ENCODE measurements at regions not wholly inside any gene's neighbourhood (a gene's known extent, or its start where the extent isn't known, plus 50 kb on each side); places are given as distances from the start of the nearest gene placed in this dataset.

- intact Hi-C loops (cut with DNase I, micrococcal nuclease) = no loop called here
- Histone ChIP-seq H3K27ac (ENCODE audit: low read depth in 1 of 2, low read length in 2 of 2) (no peak overlapping the region), H3K27me3 (ENCODE audit: control insufficient read depth in 1 of 2, insufficient read depth in 2 of 2, low read length in 2 of 2) (no peaks in the 10 kb centered on the region), H3K4me3 (ENCODE audit: low read length) (no peak overlapping the region), H3K4me1 (ENCODE audit: insufficient read depth, low read length) (no peaks in the 10 kb centered on the region), H3K36me3 (ENCODE audit: insufficient read depth, low read length) (no peaks in the 10 kb centered on the region), H3K9me3 (ENCODE audit: control insufficient read depth in 1 of 2, insufficient read depth in 1 of 2, low read length in 2 of 2) (no peaks in the 10 kb centered on the region)
- DNase-seq (no peak), ATAC-seq (ENCODE audit: poor library complexity) (no peak)
- H3K4me3 Mint-ChIP-seq = no peak overlapping the region
- no peak for TF ChIP-seq CTCF (IDR thresholded peaks at IDR 0.05)
- H3K27me3 Mint-ChIP-seq = no peaks in the 10 kb centered on the region
- POLR2A ChIA-PET = no interaction called here
- CTCF ChIA-PET = no interaction called here
- H3K27ac Mint-ChIP-seq = no peak overlapping the region
- no peaks in the 10 kb centered on the region for H3K4me1 Mint-ChIP-seq (ENCODE audit: low read depth)
- H3K36me3 Mint-ChIP-seq (ENCODE audit: low read depth) = no peaks in the 10 kb centered on the region
- no peaks in the 10 kb centered on the region for H3K9me3 Mint-ChIP-seq
Observed at GRCh38 chr13:80118099-80118498, 222.8 kb downstream of the SPRY2 start.

- no peak overlapping the region for H3K4me3 Mint-ChIP-seq
Observed at GRCh38 chr13:80117515-80117914, 223.4 kb downstream of the SPRY2 start.

GRCh38 chr13:80116107-80116506, 224.8 kb downstream of the SPRY2 start:
- ChIA-PET CTCF (no interaction called here), POLR2A (no interaction called here)
- no peak for DNase-seq
- Mint-ChIP-seq H3K27me3 (no peaks in the 10 kb centered on the region), H3K4me3 (no peak overlapping the region), H3K9me3 (no peaks in the 10 kb centered on the region), H3K27ac (no peak overlapping the region), H3K36me3 (ENCODE audit: low read depth) (no peaks in the 10 kb centered on the region), H3K4me1 (ENCODE audit: low read depth) (no peaks in the 10 kb centered on the region)
- no peak for ATAC-seq (ENCODE audit: poor library complexity)
- no peaks in the 10 kb centered on the region for H3K36me3 ChIP-seq (ENCODE audit: insufficient read depth, low read length)
- H3K4me1 ChIP-seq (ENCODE audit: insufficient read depth, low read length) = no peaks in the 10 kb centered on the region
- no peak for TF ChIP-seq CTCF (IDR thresholded peaks at IDR 0.05)
- H3K27me3 ChIP-seq (ENCODE audit: control insufficient read depth in 1 of 2, insufficient read depth in 2 of 2, low read length in 2 of 2) = no peaks in the 10 kb centered on the region
- intact Hi-C loops (cut with DNase I, micrococcal nuclease) = no loop called here
- H3K27ac ChIP-seq (ENCODE audit: low read depth in 1 of 2, low read length in 2 of 2) = no peak overlapping the region
- peaks cover 0 to 4% of the 10 kb centered on the region in 2 experiments for H3K9me3 ChIP-seq (ENCODE audit: control insufficient read depth in 1 of 2, insufficient read depth in 1 of 2, low read length in 2 of 2)
- H3K4me3 ChIP-seq (ENCODE audit: low read length) = no peak overlapping the region

More at GRCh38 chr13:80117515-80117914, 223.4 kb downstream of the SPRY2 start:
- CTCF ChIA-PET = no interaction called here
- POLR2A ChIA-PET = no interaction called here
- intact Hi-C loops (cut with DNase I, micrococcal nuclease) = no loop called here
- Mint-ChIP-seq H3K4me1 (ENCODE audit: low read depth) (no peaks in the 10 kb centered on the region), H3K27me3 (no peaks in the 10 kb centered on the region), H3K27ac (no peak overlapping the region), H3K9me3 (no peaks in the 10 kb centered on the region), H3K36me3 (ENCODE audit: low read depth) (no peaks in the 10 kb centered on the region)
- no peaks in the 10 kb centered on the region for H3K27me3 ChIP-seq (ENCODE audit: control insufficient read depth in 1 of 2, insufficient read depth in 2 of 2, low read length in 2 of 2)
- no peak for DNase-seq
- no peak for TF ChIP-seq CTCF (IDR thresholded peaks at IDR 0.05)
- no peaks in the 10 kb centered on the region for H3K4me1 ChIP-seq (ENCODE audit: insufficient read depth, low read length)
- no peaks in the 10 kb centered on the region for H3K9me3 ChIP-seq (ENCODE audit: control insufficient read depth in 1 of 2, insufficient read depth in 1 of 2, low read length in 2 of 2)
- no peak overlapping the region for H3K4me3 ChIP-seq (ENCODE audit: low read length)
- no peak overlapping the region for H3K27ac ChIP-seq (ENCODE audit: low read depth in 1 of 2, low read length in 2 of 2)
- no peak for ATAC-seq (ENCODE audit: poor library complexity)
- H3K36me3 ChIP-seq (ENCODE audit: insufficient read depth, low read length) = no peaks in the 10 kb centered on the region

Data from CD4-positive, alpha-beta T cell (primary cell).